NOMO-1 treated with dmso at 0.1 percent for 144 hours (cell line): ENCODE measurements at regions not wholly inside any gene's neighbourhood (a gene's known extent, or its start where the extent isn't known, plus 50 kb on each side); places are given as distances from the start of the nearest gene placed in this dataset.
A peak's percentile ranks its signal among the peaks of the same experiment; 100 is the strongest.
"Not testable (repeated sequence)": the region's sequence is repeated elsewhere in the genome, so short reads cannot be mapped to it uniquely, and the experiment has no call there.

Experiments
- DNase-seq: peaks from one replicate; lab custom pipeline; 2025; ENCODE audit not compliant: unreplicated experiment; lab: John Stamatoyannopoulos, UW

GRCh38 chr1:189755100-189755499 is 722.6 kb downstream of the BRINP3 start:
- not testable (repeated sequence) for DNase-seq

GRCh38 chr1:189764391-189765320 is 713.0 kb downstream of the BRINP3 start:
- DNase-seq = peak; percentile 61

- no peak for DNase-seq
These were observed 708.2 kb downstream of the BRINP3 start for GRCh38 chr1:189769448-189769847.

- no peak for DNase-seq
These were observed 702.9 kb downstream of the BRINP3 start for GRCh38 chr1:189774721-189775287.

GRCh38 chr1:189775343-189775742 is 702.3 kb downstream of the BRINP3 start:
- DNase-seq = no peak

- DNase-seq = no peak
These were observed 698.6 kb downstream of the BRINP3 start for GRCh38 chr1:189779034-189779433.

GRCh38 chr1:189782295-189782694 is 695.4 kb downstream of the BRINP3 start:
- no peak for DNase-seq

GRCh38 chr1:189783456-189783855 is 694.2 kb downstream of the BRINP3 start:
- DNase-seq = no peak

- DNase-seq = no peak
These were observed 690.9 kb downstream of the BRINP3 start for GRCh38 chr1:189786761-189787160.

- DNase-seq = no peak
These were observed 690.5 kb downstream of the BRINP3 start for GRCh38 chr1:189787201-189787600.

GRCh38 chr1:189790335-189790734 is 687.3 kb downstream of the BRINP3 start:
- no peak for DNase-seq

GRCh38 chr1:189803364-189803763 is 674.3 kb downstream of the BRINP3 start:
- no peak for DNase-seq

GRCh38 chr1:189804352-189804751 is 673.3 kb downstream of the BRINP3 start:
- DNase-seq = no peak

- DNase-seq = no peak
These were observed 671.9 kb downstream of the BRINP3 start for GRCh38 chr1:189805735-189806134.

- DNase-seq = not testable (repeated sequence)
These were observed 667.0 kb downstream of the BRINP3 start for GRCh38 chr1:189810639-189811038.

GRCh38 chr1:189811960-189812359 is 665.7 kb downstream of the BRINP3 start:
- DNase-seq = no peak

GRCh38 chr1:189816558-189816957 is 661.1 kb downstream of the BRINP3 start:
- no peak for DNase-seq

- no peak for DNase-seq
These were observed 657.9 kb downstream of the BRINP3 start for GRCh38 chr1:189819751-189820150.

GRCh38 chr1:189821833-189822232 is 655.8 kb downstream of the BRINP3 start:
- DNase-seq = no peak

- no peak for DNase-seq
These were observed 642.9 kb downstream of the BRINP3 start for GRCh38 chr1:189834813-189835212.

- no peak for DNase-seq
These were observed 630.1 kb downstream of the BRINP3 start for GRCh38 chr1:189847613-189848012.

GRCh38 chr1:189851806-189852367 is 625.8 kb downstream of the BRINP3 start:
- DNase-seq = no peak
